HG02763 (cell line): ENCODE measurements at regions not wholly inside any gene's neighbourhood (a gene's known extent, or its start where the extent isn't known, plus 50 kb on each side); places are given as distances from the start of the nearest gene placed in this dataset.
"Not testable (repeated sequence)": the region's sequence is repeated elsewhere in the genome, so short reads cannot be mapped to it uniquely, and the experiment has no call there.

Experiments used
- ATAC-seq: cut with Tn5 transposase; IDR thresholded peaks from one replicate; pipeline ENCODE4 v1.9.1; 2021; ENCODE audit warnings: mild to moderate bottlenecking, moderate library complexity; ENCODE audit not compliant: unreplicated experiment

DNA sequence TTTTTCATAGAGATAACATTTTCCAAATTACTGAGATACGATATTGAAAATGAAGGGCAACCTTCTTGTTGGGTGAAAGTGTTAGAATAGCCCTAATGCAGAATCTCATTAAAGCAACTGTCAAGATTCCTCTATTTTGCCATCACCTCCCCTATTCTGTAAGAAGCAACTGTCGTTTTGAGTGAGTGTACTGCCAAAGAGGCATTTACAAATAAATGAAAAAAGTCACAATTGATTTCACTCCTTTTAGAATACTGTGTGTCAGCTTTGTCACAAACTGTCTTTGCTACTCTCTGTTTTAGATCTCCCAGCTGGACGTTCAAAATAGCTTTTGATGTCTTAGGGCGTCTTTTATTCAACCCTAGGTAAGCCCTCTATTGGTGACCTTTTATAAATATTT is 322.8 kb upstream of the NAALADL2 start:
- no peak for ATAC-seq

DNA sequence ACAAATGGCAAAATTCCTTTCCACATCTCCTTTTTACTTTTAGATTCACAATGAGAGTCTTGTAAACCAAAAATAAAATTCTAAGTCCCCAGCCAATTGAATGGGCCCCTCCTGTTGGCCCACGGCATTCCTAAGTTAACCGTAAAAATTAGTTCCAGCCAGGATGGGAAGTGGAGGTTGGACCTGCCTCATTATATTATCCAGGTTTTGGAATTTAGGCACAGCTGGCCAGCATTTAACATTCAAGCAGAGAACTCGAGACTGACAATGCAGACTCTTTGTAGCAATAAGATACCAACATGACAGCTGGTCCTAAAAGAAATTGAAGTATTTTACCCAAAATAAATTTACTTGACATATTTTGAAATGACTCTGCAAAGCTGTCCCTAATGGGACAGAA is 321.0 kb upstream of the NAALADL2 start:
- no peak for ATAC-seq

DNA sequence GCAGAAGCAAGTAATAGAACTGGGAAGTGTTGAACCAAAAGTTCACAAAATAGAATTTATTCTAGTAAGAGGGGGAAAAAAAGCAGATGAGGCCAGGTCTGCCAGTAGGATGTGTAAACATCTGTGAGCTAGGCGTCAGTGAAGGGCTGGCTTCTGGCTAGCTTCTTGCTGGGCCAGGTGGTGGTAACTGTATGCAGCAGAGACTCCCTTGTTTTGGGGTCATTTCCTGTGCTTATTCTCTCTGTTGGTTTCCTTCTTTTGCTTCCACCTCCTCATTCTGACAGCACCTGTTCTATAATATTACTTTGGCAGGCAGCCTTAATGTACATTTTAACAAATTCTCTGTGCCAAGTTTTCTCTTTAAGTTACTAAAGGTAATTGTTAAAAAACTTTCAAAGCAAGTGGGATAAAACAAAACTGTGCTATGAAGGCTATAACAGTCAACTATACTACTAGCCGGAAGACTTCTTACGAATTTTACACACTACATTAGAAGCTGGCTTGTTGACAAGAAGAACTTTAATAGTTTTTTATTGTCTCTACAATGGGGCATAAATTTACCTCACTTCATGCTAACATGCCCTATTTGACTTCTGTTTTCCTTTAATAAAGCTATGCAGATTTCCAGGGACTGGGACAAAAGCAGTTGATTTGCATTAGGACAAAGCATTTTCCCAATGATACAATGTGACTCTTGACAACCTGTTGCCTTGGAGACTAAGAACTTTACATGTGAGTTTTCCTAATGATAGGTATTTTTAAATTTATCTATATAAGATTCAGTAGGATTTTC is 318.8 kb upstream of the NAALADL2 start:
- no peak for ATAC-seq

DNA sequence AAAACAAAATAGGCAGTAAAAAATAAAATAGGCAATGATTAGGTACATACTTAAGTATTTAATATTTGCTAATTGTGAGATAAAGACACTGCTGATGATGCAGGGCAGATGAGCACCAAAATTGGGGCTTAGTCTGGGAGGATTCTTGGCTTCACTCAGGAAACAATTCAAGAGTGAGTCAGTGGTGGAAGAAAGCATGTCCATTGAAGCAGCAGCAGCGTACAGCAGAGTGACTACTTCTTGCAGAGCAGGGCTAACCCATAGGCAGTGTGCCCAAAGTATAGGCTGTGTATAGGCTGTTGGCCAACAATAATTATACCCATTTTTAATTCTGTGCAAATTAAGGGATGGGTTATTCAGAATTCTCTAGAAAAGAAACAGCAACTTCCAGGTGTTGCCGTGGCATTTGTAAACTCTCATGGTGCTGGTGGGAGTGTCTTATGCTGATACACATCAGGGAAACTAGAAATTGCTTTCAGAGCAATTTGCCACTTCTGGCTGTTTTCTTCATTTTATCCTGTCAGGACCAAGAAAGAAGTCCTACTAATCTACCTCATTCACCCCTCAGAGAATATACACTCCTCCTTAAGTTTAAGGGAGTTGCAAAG is 317.3 kb upstream of the NAALADL2 start:
- ATAC-seq, result no peak

DNA sequence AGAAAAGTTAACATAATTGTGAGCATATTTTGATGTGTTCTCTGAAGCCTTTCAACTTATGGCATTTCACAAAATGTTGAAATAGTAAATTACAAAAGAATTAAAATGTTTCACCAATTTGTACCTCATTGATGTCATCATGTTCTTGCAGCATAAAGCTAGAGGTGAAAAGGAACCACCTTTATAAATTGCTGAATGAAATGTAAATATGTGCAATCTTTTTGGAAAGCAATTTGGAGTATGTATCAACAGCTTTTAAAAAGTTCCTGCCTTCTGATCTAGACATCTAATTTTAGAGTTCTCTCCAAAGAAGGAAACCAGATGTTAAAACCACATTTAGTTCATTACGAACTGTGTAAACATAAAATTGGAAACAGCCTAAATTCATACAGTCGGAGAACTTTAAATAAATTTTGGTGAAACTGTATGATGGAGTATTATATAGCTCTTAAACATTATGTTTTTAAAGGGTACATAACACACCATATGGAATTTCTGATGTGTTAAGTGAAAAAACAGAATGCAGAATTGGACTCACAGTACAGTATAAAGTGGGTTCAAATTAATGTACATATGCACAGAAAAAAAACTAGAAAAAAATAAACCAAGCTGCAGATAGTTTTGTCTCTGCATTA is 311.2 kb upstream of the NAALADL2 start:
- no peak for ATAC-seq

DNA sequence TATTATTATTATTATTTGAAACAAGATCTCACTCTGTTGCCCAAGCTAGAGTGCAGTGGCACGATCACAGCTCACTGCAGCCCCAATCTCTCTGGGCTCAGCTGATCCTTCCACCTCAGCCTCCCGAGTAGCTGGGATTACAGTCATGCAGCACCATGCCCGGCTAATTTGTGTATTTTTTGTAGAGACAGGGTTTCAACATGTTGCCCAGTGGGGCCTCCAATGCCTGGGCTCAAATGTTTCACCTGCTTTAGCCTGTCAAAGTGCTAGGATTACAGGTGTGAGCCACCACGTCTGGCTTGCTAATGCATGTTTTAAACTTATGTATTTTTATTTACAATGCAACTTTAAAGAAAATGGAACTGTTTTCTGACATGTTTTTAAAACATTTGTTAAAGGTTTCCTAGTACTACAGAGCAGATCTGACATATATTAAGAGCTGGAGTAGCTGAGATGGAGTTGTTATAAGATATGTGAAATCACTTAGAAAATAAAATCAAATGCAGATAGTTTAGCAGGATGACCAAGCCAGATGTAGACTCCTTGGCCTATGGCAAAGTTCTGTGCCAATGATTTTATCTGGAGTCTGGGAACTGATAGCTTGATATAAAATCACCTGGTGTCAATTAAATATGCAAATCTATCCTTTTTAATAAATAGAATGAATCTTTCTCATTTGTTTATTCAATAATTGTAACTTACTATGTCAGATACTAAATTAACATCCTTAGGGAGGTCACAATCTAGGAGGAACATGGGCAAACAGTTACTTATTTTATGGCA is 310.1 kb upstream of the NAALADL2 start:
- no peak for ATAC-seq

DNA sequence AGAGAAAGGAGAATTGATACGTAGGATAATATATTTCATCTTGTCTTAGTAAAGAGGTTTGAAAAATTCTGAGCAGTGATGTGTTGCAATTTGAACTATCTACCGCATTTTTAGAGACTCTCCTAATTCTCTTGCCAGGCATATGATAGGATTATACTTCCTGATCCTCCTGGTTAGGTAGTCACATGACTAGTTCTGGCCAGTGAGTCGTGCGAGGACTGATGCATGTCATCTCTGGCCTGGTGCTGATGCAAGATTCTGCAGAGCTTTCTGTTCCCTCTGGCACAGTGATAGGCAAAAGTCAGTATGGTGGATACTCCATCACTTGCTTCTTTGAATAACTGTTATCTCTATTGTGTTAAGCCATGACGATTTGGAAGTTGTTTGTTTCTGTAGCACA is 277.6 kb upstream of the NAALADL2 start:
- ATAC-seq, result no peak

DNA sequence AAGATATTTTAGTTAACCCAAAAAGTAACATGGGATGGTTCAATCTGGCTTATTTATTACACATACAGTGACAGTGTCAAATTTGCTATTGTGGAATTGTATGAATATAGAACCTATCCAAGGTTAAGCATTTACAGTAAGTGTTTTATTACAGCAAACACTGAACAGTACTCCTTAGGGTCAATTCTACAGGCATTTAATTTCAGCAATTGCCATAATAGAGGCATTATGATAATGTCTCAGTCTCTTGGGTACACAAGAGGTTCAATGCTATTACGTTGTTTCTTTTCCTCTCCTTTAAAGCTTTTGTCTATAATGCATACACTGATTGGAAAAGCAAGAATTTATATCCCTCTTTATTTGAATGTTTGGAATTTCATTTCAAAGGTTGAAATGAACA is 275.7 kb upstream of the NAALADL2 start:
- no peak for ATAC-seq

DNA sequence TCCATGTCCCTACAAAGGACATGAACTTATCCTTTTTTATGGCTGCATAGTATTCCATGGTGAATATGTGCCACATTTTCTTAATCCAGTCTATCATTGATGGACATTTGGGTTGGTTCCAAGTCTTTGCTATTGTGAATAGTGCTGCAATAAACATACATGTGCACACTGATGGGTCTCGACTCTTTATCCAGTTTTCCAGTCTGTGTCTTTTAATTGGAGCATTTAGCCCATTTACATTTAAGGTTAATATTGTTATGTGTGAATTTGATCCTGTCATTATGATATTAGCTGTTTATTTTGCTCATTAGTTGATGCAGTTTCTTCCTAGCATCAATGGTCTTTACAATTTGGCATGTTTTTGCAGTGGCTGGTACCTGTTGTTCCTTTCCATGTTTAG is 272.0 kb upstream of the NAALADL2 start:
- ATAC-seq, result not testable (repeated sequence)

DNA sequence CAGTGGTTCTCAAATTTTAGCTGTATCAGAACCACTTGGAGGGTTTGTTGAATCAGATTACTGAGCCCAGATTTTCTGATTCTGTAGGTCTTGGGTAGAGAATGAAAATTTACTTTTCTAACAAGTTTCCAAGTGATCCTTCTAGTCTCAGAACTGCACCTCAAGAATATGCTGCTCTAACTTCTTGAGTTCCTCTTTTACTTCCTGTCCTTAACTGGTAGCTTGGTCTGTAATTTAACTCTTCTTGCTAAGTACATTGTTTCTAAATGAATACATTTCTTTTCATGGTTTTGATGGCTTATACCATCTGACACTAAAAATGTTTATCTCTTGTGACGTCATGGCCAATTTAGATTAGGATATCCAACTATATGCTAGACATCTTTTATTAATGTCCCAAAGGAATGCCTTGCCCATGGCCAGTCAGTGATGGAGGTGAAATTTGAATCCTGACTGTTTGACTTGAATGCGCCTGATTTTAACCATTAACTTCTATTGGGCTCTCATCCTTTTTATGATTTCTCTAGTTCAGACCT is 262.6 kb upstream of the NAALADL2 start:
- no peak for ATAC-seq

DNA sequence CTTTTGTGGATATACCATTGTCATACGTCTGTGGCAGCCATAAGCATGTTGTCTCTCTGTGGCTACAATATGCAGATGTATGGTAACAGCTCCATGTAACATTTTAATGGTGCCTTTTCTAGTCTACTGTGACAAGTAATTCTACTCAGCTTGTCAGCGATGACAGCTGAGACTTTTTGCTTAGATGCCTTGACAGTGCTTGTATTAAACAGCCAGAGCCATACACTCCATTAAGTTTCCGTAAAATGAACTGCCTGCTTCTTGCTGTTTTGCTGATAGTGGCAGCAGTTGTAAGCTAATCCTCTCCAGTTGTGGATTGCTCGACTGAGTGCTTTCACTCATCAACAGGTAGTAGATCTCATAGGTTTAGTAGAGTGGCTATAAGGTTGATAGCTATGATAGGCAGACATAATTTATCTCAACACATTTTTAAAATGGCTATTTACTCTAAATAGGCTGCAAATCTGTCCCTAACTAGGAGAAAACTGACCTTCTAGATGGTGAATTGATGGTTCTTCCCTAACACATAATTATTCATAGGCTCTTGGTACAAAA is 260.2 kb upstream of the NAALADL2 start:
- no peak for ATAC-seq

DNA sequence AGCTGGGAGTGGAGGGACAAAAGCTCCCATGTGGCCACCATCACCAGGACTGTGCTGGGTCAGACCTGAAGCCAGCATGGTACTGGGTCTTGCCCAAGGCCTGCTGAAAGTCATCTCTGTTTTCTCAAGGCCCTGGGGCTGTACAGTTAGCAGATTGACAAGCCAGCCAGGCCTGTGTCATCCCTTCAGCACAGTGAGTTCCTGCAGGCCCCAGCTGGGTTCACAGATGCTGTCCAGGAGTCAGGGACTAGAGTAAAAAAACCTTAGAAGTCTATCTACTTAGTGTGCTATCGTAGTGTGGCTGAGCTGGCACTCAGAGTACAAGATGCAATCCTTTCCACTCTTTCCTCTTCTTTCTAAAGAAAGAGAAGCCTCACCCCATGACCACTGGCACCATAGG is 246.0 kb upstream of the NAALADL2 start:
- no peak for ATAC-seq

DNA sequence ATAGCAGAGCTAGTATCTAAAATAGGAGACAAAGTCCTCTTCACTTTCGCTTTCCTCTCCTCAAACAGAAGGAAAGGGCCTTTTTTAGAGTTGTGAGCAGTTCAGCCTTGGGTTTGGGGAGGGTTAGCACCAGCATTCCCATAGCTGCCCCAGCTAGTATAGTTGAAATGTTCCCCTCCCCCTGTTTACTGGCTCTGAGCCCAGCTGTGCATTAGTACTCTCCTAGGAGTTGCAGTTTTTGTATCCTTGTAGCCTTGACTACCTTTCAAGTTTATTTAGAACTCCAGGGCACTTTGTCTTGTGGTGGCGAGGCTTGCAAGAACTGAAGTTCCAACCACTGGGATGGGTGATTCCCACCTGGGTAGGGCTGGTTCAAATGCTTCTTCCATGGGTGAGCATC is 245.1 kb upstream of the NAALADL2 start:
- ATAC-seq, result no peak

DNA sequence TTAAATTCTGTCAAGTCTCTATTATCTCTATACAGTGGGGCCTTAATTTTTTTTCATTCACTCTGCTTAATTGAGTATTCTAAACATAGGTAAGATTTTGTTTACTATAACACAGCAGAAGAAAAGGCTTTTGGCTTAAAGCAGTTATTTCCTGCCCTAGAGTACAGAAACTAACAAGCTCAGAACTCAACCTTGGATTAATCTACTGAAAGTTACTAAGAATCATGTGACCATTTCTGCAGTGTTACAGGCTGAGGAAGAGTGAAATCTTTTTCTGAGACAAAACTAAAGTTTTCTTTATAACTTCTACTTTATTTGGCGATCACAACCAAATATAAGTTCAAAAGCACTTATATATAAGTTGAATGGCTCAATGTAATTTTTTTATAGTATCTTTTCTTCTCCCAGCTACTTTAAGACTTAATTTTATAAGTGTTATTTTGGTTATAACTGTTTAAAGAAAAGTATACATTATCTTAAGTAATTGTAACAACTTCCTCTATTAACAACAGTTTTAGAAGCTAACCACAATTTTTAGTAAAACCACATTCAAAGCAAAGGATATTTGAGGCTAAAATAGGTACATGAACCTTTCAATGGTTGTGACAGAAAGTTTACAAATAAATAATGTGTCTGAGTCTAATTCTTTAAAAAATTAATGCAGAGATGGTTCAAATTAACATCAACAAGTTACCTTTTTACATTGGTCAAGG is 240.6 kb upstream of the NAALADL2 start:
- no peak for ATAC-seq

DNA sequence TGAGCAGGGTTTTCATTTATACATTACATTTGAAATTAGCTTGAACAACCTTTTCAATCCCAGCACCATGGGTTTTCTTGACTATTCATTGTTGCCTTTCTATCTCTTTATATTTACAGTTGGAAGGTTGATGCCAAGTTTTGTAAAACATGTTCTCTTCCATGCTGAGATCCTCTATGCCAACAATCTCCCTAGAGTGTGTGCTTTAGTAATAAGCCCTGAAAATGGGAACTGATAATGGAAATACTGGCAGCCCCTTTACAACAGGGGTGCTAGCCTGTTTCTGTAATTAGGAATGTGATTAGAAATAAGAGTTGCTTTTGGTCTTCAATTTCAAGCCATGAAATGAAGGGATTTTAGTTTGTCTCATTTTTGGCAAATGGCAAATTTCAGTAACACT is 239.9 kb upstream of the NAALADL2 start:
- ATAC-seq, result no peak

DNA sequence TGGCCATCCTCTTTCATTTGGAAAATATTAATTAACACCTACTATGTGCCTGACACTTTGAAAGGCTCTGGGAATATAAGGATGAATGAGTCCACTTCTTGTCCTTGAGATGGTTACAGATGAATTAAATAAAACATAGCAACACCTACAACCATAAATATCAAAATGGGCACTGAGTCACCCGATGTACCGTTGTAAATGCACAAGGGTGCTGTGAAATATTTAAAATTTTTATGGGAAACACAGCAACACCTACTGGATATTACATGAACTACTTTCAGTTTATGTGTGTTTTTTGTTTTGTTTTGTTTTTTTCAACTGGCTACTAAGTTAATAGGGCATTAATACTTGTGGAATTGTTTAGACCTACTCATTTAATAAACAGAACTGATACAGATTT is 239.0 kb upstream of the NAALADL2 start:
- no peak for ATAC-seq

DNA sequence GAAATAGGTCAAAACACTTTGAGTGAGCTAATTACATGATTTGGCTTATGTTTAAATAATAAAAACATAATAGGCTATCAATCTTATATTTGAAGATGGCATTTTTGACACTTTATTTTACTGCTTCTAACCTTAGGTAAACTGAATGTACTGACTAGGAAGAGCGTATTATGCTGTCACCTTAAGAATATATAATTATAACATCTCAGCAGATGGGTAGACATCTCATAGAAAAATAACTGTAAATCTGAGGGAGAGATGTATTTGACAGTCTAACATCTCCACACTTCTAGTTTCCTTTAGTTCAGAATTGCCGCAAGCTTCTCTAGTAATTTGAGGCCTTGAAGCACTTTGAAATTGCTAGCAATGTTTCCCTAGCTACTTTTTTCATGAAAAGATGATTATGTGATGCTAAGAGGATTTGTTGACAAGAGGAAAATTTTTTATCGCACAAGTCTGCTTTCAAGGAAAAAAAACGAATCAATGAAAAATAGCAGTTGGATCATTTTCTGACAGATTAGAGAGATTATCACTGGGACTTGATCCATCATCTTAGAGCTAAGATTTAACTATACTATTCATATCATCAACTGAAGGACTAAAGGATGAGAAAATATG is 238.2 kb upstream of the NAALADL2 start:
- no peak for ATAC-seq

DNA sequence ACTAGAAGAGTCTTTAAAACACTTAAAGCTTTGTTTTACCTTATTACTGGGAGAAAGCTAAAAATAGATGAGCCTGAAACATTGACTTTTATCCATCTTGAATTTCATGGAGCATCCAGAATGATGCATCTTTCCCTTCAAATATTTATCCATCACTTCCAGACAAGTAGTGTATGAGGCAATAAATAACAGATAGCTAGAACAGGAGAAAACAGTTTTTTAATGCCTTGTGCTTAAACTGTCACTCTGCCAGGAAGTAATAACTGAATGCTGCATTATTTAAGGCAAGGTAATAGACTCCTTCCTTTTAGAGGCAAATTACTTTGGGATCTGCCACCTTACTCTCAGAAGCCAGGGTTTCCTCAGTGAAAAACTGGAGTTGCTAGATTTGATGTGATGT is 225.8 kb upstream of the NAALADL2 start:
- ATAC-seq, result no peak

DNA sequence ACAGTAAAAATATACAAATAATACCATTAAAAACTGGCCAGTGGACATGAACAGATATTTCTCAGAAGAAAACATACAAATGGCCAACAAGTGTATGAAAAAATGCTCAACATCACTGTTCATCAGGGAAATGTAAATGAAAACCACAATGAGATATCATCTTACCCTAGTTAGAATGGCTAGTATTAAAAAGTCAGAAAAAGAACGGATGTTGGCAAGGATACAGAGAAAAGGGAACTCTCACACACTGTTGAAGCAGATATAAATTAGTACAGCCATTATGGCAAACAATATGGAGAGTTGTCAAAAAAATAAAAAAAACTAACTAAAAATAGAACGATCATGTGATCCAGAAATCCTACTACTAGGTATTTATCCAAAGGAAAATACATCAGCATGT is 222.7 kb upstream of the NAALADL2 start:
- ATAC-seq, result no peak

DNA sequence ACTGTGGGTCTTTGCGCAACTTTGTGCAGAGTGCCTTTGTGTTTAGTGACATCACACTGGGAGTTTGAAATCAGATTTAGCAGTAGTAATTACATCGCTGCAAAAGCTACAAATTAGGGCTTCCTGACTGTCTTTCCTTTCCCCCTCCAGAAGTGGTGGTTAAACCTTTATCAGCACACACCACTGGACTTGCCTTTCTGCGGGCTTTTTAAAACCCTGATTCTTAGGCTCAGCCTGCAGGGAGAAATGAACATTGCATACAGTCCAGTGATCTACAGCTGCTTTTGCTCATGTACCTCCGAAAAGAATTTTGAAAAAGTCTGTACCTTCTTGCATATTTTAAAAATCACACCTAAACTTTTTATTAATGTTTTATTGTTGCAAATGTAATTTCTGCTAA is 219.7 kb upstream of the NAALADL2 start:
- ATAC-seq, result no peak
